Muscle of leg (tissue), 3 donors: ENCODE measurements at regions not wholly inside any gene's neighbourhood (a gene's known extent, or its start where the extent isn't known, plus 50 kb on each side); places are given as distances from the start of the nearest gene placed in this dataset.

Experiments used
- DNase-seq: peaks from one replicate; pipeline ENCODE4 v3.0.0; 2013
- H3K27ac ChIP-seq: one replicate; pipeline ENCODE4 v1.5.1; 2013; ENCODE audit warnings: mild to moderate bottlenecking, low read length, control low read depth
- H3K27me3 ChIP-seq: one replicate; pipeline ENCODE4 v1.6.1; 2013; ENCODE audit warnings: low read length; ENCODE audit not compliant: control insufficient read depth, insufficient read depth
- H3K36me3 ChIP-seq: one replicate; pipeline ENCODE4 v1.6.1; 2013; ENCODE audit warnings: low read length; ENCODE audit not compliant: control insufficient read depth, insufficient read depth
- H3K4me1 ChIP-seq: one replicate; pipeline ENCODE4 v1.6.1; 2013; ENCODE audit warnings: low read length; ENCODE audit not compliant: control insufficient read depth, insufficient read depth
- H3K4me3 ChIP-seq: one replicate; pipeline ENCODE4 v1.5.1; 2013; ENCODE audit warnings: low read length, control low read depth
- H3K9me3 ChIP-seq: replicated peaks from 2 replicates; pipeline ENCODE4 v1.6.1; 2013; ENCODE audit warnings: low read depth, low read length; ENCODE audit not compliant: control insufficient read depth
- WGBS: methylation state at CpG from one replicate; pipeline ENCODE4 v1.1.5; 2013; ENCODE audit warnings: missing lambda C conversion rate; ENCODE audit not compliant: insufficient coverage; 5-methylcytosine and 5-hydroxymethylcytosine counted together

DNA sequence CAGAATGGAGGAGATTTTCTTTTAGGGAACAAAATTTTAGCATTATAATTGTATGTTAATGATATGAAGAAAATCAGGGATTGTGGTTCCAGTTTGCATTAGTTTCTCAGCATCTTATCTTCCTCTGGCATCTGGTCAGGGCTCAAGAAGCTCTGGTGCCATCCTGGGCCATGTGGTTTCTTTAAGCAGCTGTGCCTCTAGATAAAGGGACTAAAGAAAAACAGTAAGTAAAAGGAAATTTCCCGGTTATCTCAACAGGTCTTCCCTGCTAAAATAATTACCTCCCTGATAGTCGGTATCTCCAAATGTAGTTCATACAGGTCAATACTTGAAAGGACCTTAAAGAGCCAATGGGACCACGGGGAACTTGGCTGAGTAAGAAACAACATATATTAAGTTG, 375.1 kb upstream of the RBMS3 start:
- no peaks in the 10 kb centered on the region for H3K27me3 ChIP-seq
- no peak overlapping the region for H3K27ac ChIP-seq
- no peak for DNase-seq
- H3K36me3 ChIP-seq, result no peaks in the 10 kb centered on the region
- no CpG with 5 or more reads among the region's 3 CpGs for WGBS
- H3K4me1 ChIP-seq, result no peaks in the 10 kb centered on the region
- H3K9me3 ChIP-seq, result no peaks in the 10 kb centered on the region
- H3K4me3 ChIP-seq, result no peak overlapping the region

- no peak overlapping the region for H3K27ac ChIP-seq
- WGBS, result 84% methylated on average over 7 of the region's 9 CpGs
- no peak overlapping the region for H3K4me3 ChIP-seq
These were observed 374.1 kb upstream of the RBMS3 start for GRCh38 chr3:28906561-28907310.

DNA sequence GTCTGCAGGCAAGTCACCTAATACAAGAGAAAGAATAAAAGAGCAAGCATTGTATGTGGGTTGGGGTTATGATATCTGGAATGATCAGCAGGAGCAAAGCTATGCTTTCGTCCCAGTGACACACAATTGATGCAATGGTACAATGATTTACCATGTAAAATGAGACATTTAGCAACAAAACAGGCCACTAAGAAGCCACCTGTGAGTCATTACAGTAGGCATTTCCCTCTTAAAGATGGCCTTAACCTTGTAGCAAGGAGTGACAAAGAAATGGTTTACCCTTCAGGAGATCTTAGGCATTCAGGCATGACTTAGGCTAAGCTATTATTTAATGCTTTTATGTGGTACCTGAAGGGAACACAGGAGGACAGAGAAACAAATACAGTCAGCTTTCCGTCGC, 373.3 kb upstream of the RBMS3 start:
- no peaks in the 10 kb centered on the region for H3K9me3 ChIP-seq
- no peak overlapping the region for H3K4me3 ChIP-seq
- WGBS, result no CpG with 5 or more reads among the region's 3 CpGs
- no peak for DNase-seq
- no peaks in the 10 kb centered on the region for H3K27me3 ChIP-seq
- H3K4me1 ChIP-seq, result no peaks in the 10 kb centered on the region
- H3K36me3 ChIP-seq, result no peaks in the 10 kb centered on the region
- no peak overlapping the region for H3K27ac ChIP-seq

More at GRCh38 chr3:28906561-28907310, 374.1 kb upstream of the RBMS3 start:
- no peaks in the 10 kb centered on the region for H3K27me3 ChIP-seq
- no peaks in the 10 kb centered on the region for H3K4me1 ChIP-seq
- H3K36me3 ChIP-seq, result no peaks in the 10 kb centered on the region
- DNase-seq, result no peak
- H3K9me3 ChIP-seq, result no peaks in the 10 kb centered on the region

DNA sequence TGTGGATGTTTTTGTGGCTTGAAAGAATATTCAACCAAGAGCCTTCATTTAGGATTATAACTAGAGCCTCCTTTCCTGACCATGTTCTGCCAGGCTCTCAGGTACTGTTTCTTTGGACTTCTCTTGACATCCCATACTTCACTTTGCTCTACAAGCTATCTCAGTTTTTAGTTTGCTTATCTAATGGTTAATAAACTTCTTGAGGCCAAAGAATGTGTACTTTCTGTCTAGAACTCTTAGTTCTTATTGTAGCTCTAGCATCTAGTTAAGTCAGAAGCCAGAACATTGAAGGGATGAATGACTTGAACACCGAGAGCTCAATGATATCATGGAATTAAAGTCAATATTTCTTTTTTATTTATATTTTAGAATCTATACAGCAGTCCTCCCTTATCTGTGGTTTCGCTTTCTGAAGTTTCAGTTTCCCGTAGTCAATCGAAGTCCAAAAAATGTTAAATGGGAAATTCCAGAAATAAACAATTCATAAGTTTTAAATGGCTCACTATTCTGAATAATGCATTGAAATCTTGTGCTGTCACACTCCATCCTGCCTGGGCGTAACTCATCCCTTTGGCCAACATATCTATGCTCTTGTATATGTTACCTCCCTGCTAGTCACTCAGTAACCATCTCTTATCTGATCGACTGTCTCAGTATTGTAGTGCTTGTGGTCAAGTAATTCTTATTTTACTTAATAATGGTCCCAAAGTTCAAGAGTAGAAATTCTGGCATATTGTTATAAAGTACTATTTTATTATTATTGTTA, 368.6 kb upstream of the RBMS3 start:
- Histone ChIP-seq H3K4me3 (no peak overlapping the region), H3K4me1 (peaks cover 4% of the 10 kb centered on the region), H3K9me3 (no peaks in the 10 kb centered on the region), H3K27me3 (no peaks in the 10 kb centered on the region), H3K27ac (no peak overlapping the region), H3K36me3 (no peaks in the 10 kb centered on the region)
- no CpG with 5 or more reads among the region's 6 CpGs for WGBS
- DNase-seq, result no peak

DNA sequence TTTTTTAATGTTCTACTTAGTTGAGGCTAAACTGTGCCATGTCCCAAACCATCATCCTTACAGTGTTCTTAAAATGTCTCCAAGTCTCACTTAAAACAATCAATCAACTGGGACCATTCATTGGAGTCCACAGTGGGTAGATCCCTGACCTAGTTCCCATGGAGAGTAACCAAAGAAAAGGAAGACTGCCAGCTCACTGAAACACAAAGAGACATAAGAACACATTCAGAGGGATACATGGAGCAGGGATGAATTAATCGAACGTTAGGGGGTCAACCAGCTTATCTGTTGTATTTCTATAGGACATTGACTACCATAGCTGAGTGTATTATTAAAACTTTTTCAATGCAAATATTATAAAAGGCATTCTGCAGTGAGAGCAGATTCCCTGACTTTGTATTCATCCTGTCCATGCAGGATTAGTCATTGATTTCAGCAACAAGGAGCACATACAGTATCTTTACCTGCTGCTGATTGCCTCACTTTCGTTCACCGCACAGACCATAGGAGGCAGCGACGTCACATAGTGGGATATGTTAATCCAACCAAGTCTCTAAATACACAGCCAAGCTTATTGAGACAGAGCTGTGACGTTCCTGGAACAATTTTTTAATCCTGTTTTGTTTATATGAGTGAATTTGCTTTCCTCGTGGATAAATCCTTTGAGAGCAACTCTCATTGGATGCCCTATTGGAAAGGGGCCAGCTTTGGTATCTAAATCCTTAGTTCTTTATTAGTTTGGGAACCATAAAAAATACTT, 364.9 kb upstream of the RBMS3 start:
- no peak overlapping the region for H3K4me3 ChIP-seq
- WGBS, result 25% methylated on average over 2 of the region's 8 CpGs
- H3K36me3 ChIP-seq, result no peaks in the 10 kb centered on the region
- H3K27ac ChIP-seq, result no peak overlapping the region
- H3K27me3 ChIP-seq, result no peaks in the 10 kb centered on the region
- no peaks in the 10 kb centered on the region for H3K9me3 ChIP-seq
- DNase-seq, result peak; percentile 74
- H3K4me1 ChIP-seq, result peaks cover 4% of the 10 kb centered on the region

GRCh38 chr3:28916713-28917499, 364.0 kb upstream of the RBMS3 start:
- Histone ChIP-seq H3K9me3 (no peaks in the 10 kb centered on the region), H3K4me3 (peak overlapping the region; percentile 24), H3K4me1 (peaks cover 4% of the 10 kb centered on the region), H3K36me3 (no peaks in the 10 kb centered on the region), H3K27me3 (no peaks in the 10 kb centered on the region), H3K27ac (peak overlapping the region; percentile 66)
- DNase-seq, result peak; percentile 93
- 5% methylated on average over 8 of the region's 16 CpGs for WGBS

GRCh38 chr3:28917895-28918475, 362.9 kb upstream of the RBMS3 start:
- WGBS, result 100% methylated on average over 1 of the region's 4 CpGs
- no peak for DNase-seq
- H3K9me3 ChIP-seq, result no peaks in the 10 kb centered on the region
- H3K27me3 ChIP-seq, result no peaks in the 10 kb centered on the region
- H3K4me3 ChIP-seq, result no peak overlapping the region
- peaks cover 4% of the 10 kb centered on the region for H3K4me1 ChIP-seq
- no peak overlapping the region for H3K27ac ChIP-seq
- H3K36me3 ChIP-seq, result no peaks in the 10 kb centered on the region

DNA sequence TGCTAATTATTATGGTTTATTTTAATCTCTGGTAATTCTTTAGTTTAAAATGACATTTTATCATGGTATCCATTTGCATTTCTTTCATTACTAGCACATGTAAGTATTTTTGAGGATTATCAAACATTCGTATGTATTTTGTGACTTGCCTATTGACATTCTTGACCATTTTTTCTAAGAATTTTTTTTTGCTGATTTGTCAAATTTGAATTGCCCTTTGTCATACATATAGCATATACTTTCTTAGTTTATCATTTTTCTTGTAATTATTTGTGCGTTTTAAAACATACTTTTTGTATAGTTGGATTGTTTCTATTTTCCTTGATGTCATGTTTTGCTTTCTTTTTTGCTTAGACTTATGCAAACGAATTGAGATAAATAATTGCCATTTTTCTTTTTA, 358.5 kb upstream of the RBMS3 start:
- Histone ChIP-seq H3K27me3 (no peaks in the 10 kb centered on the region), H3K36me3 (no peaks in the 10 kb centered on the region), H3K9me3 (no peaks in the 10 kb centered on the region), H3K27ac (no peak overlapping the region), H3K4me3 (no peak overlapping the region), H3K4me1 (no peaks in the 10 kb centered on the region)
- no CpG with 5 or more reads among the region's 3 CpGs for WGBS
- no peak for DNase-seq

- no peaks in the 10 kb centered on the region for H3K27me3 ChIP-seq
- WGBS, result no CpG with 5 or more reads among the region's 2 CpGs
- H3K36me3 ChIP-seq, result no peaks in the 10 kb centered on the region
- H3K27ac ChIP-seq, result no peak overlapping the region
- no peaks in the 10 kb centered on the region for H3K4me1 ChIP-seq
- H3K4me3 ChIP-seq, result no peak overlapping the region
- no peaks in the 10 kb centered on the region for H3K9me3 ChIP-seq
- DNase-seq, result no peak
These were observed 356.9 kb upstream of the RBMS3 start for GRCh38 chr3:28923994-28924393.
